Upper lobe of right lung (tissue), 1 donor: ENCODE measurements at regions not wholly inside any gene's neighbourhood (a gene's known extent, or its start where the extent isn't known, plus 50 kb on each side); places are given as distances from the start of the nearest gene placed in this dataset.

ENCODE experiments used
- ATAC-seq: fragments of 200-7000 bp; cut with Tn5 transposase; one replicate; pipeline ENCODE4 v1.9.1; 2020; ENCODE audit warnings: mild to moderate bottlenecking, moderate library complexity
- DNase-seq: peaks from one replicate; pipeline ENCODE4 v3.0.0-alpha.2; 2020
- H3K27ac ChIP-seq: fragments of 200-600 bp; one replicate; pipeline ENCODE4 v1.8.0; 2022
- H3K27me3 ChIP-seq: fragments of 200-600 bp; one replicate; pipeline ENCODE4 v1.8.0; 2022; ENCODE audit warnings: mild to moderate bottlenecking
- H3K36me3 ChIP-seq: fragments of 200-600 bp; one replicate; pipeline ENCODE4 v1.8.0; 2022
- H3K4me1 ChIP-seq: fragments of 200-600 bp; one replicate; pipeline ENCODE4 v1.8.0; 2022
- H3K4me3 ChIP-seq: fragments of 200-600 bp; one replicate; pipeline ENCODE4 v1.8.0; 2022; ENCODE audit warnings: mild to moderate bottlenecking
- H3K9me3 ChIP-seq: fragments of 200-600 bp; one replicate; pipeline ENCODE4 v1.8.0; 2022
- CTCF ChIP-seq: fragments of 200-600 bp; IDR thresholded peaks from one replicate; pipeline ENCODE4 v1.8.0; 2022; ENCODE audit warnings: antibody characterized with exemption
- intact Hi-C: fragments of 100-400 bp; cut with DNase I; formaldehyde crosslinking; loops from one replicate; pipeline ENCODE4 v1.11.0; 2022
- donor health status: DM: no; HTN: yes; CAD: no; lungs with severe emphysema.

GRCh38 chr15:81774309-81774708 lies 271.5 kb downstream of the MEX3B start:
- H3K27me3 ChIP-seq: no peaks in the 10 kb centered on the region
- H3K4me1 ChIP-seq: no peaks in the 10 kb centered on the region
- TF ChIP-seq CTCF: no peak
- intact Hi-C loops: no loop called here
- no peaks in the 10 kb centered on the region for H3K9me3 ChIP-seq
- ATAC-seq (no peak), DNase-seq (no peak)
- H3K27ac ChIP-seq: no peak overlapping the region
- no peak overlapping the region for H3K4me3 ChIP-seq
- H3K36me3 ChIP-seq: no peaks in the 10 kb centered on the region

- Histone ChIP-seq H3K4me3 (no peak overlapping the region), H3K27me3 (no peaks in the 10 kb centered on the region), H3K36me3 (no peaks in the 10 kb centered on the region), H3K27ac (no peak overlapping the region), H3K4me1 (no peaks in the 10 kb centered on the region), H3K9me3 (no peaks in the 10 kb centered on the region)
- ATAC-seq: no peak
- no peak for DNase-seq
- intact Hi-C loops: no loop called here
- no peak for TF ChIP-seq CTCF
Measured at GRCh38 chr15:81768773-81769172, 277.0 kb downstream of the MEX3B start.

- Histone ChIP-seq H3K9me3 (no peaks in the 10 kb centered on the region), H3K36me3 (no peaks in the 10 kb centered on the region), H3K27me3 (no peaks in the 10 kb centered on the region), H3K27ac (no peak overlapping the region), H3K4me3 (no peak overlapping the region), H3K4me1 (no peaks in the 10 kb centered on the region)
- intact Hi-C loops: no loop called here
- no peak for TF ChIP-seq CTCF
- DNase-seq: no peak
- no peak for ATAC-seq
Measured at GRCh38 chr15:81766829-81767475, 278.9 kb downstream of the MEX3B start.

GRCh38 chr15:81765816-81766215 lies 280.0 kb downstream of the MEX3B start:
- Histone ChIP-seq H3K36me3 (no peaks in the 10 kb centered on the region), H3K27ac (no peak overlapping the region)
- intact Hi-C loops: no loop called here

GRCh38 chr15:81763304-81763703 lies 282.5 kb downstream of the MEX3B start:
- no peaks in the 10 kb centered on the region for H3K4me1 ChIP-seq
- intact Hi-C loops: no loop called here
- no peak for TF ChIP-seq CTCF
- no peak for DNase-seq
- H3K36me3 ChIP-seq: no peaks in the 10 kb centered on the region
- no peaks in the 10 kb centered on the region for H3K9me3 ChIP-seq
- no peak overlapping the region for H3K27ac ChIP-seq
- H3K4me3 ChIP-seq: no peak overlapping the region
- ATAC-seq: no peak
- no peaks in the 10 kb centered on the region for H3K27me3 ChIP-seq

More at GRCh38 chr15:81765816-81766215, 280.0 kb downstream of the MEX3B start:
- TF ChIP-seq CTCF: no peak
- H3K9me3 ChIP-seq: no peaks in the 10 kb centered on the region
- no peak overlapping the region for H3K4me3 ChIP-seq
- no peaks in the 10 kb centered on the region for H3K27me3 ChIP-seq
- DNase-seq (no peak), ATAC-seq (no peak)
- H3K4me1 ChIP-seq: no peaks in the 10 kb centered on the region

GRCh38 chr15:81760686-81761085 lies 285.1 kb downstream of the MEX3B start:
- intact Hi-C loops: no loop called here
- no peak for TF ChIP-seq CTCF
- no peak for ATAC-seq
- DNase-seq: no peak
- Histone ChIP-seq H3K4me1 (no peaks in the 10 kb centered on the region), H3K9me3 (no peaks in the 10 kb centered on the region), H3K27me3 (peaks cover 3% of the 10 kb centered on the region), H3K36me3 (no peaks in the 10 kb centered on the region), H3K27ac (no peak overlapping the region), H3K4me3 (no peak overlapping the region)
